ENCODE measurements at regions not wholly inside any gene's neighbourhood (a gene's known extent, or its start where the extent isn't known, plus 50 kb on each side); places are given as distances from the start of the nearest gene placed in this dataset.
"Not testable (repeated sequence)": the region's sequence is repeated elsewhere in the genome, so short reads cannot be mapped to it uniquely, and the experiment has no call there.

- not testable (repeated sequence) for TF ChIP-seq EP300, CTCF, POLR2A (IDR thresholded peaks at IDR 0.05)
These were observed 521.5 kb downstream of the ZNF37A start for GRCh38 chr10:38615596-38615995.
